OCI-LY3 (cell line): ENCODE measurements at regions not wholly inside any gene's neighbourhood (a gene's known extent, or its start where the extent isn't known, plus 50 kb on each side); places are given as distances from the start of the nearest gene placed in this dataset.

Source experiments
- EZH2phosphoT487 ChIP-seq: fragments of 200-600 bp; shearing (Covaris generic); IDR thresholded peaks from 2 replicates; pipeline ENCODE4 v1.6.1; 2018; ENCODE audit warnings: antibody characterized with exemption, mixed run types, low read depth
- TF ChIP-seq, protein P1 (sequence below): fragments of 200-600, 300-600 bp; sonication (generic); IDR thresholded peaks from 2 replicates; pipeline ENCODE4 v1.5.1; 2014; ENCODE audit warnings: antibody characterized with exemption, low read length, low read depth

DNA sequence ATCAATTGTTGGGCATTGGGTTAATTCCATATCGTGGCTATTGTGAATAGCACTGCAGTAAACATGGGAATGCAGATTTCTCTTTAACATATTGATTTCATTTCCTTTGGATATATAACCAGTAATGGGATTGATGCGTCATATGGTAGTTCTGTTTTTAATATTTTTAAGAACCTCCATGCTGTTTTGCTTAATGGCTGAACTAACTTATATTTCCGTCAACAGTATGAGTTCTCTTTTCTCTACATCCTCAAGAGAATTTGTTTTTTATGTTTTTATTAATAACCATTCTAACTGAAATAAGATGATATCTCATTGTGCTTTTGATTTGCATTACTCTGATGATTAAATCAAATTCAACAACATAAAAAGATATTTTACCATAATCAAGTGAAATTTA is 228.5 kb upstream of the FSIP2 start:
- TF ChIP-seq, protein P1, sequence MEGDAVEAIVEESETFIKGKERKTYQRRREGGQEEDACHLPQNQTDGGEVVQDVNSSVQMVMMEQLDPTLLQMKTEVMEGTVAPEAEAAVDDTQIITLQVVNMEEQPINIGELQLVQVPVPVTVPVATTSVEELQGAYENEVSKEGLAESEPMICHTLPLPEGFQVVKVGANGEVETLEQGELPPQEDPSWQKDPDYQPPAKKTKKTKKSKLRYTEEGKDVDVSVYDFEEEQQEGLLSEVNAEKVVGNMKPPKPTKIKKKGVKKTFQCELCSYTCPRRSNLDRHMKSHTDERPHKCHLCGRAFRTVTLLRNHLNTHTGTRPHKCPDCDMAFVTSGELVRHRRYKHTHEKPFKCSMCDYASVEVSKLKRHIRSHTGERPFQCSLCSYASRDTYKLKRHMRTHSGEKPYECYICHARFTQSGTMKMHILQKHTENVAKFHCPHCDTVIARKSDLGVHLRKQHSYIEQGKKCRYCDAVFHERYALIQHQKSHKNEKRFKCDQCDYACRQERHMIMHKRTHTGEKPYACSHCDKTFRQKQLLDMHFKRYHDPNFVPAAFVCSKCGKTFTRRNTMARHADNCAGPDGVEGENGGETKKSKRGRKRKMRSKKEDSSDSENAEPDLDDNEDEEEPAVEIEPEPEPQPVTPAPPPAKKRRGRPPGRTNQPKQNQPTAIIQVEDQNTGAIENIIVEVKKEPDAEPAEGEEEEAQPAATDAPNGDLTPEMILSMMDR: no peak
- TF ChIP-seq EZH2phosphoT487: no peak
